Limb (tissue), 2 donors: ENCODE measurements at regions not wholly inside any gene's neighbourhood (a gene's known extent, or its start where the extent isn't known, plus 50 kb on each side); places are given as distances from the start of the nearest gene placed in this dataset.

ENCODE experiments used
- DNase-seq, 2 donors: peaks; one replicate each; pipeline ENCODE4 v3.0.0-alpha.2; 2016; ENCODE audit errors: extremely low spot score in 2 of 2

- no peak for DNase-seq
Measured at GRCh38 chr1:212189352-212189738, 95.9 kb upstream of the PPP2R5A start.

GRCh38 chr1:212190169-212190568, 95.0 kb upstream of the PPP2R5A start:
- no peak for DNase-seq

GRCh38 chr1:212192261-212192998, 92.8 kb upstream of the PPP2R5A start:
- DNase-seq, result no peak

- no peak for DNase-seq
Measured at GRCh38 chr1:212196355-212196754, 88.9 kb upstream of the PPP2R5A start.

- DNase-seq, result no peak
Measured at GRCh38 chr1:212201461-212201860, 83.7 kb upstream of the PPP2R5A start.

- no peak for DNase-seq
Measured at GRCh38 chr1:212203630-212204029, 81.6 kb upstream of the PPP2R5A start.

GRCh38 chr1:212205006-212205405, 80.2 kb upstream of the PPP2R5A start:
- DNase-seq, result no peak

GRCh38 chr1:212205843-212206242, 79.4 kb upstream of the PPP2R5A start:
- DNase-seq, result no peak

- DNase-seq, result no peak
Measured at GRCh38 chr1:212207118-212207517, 78.1 kb upstream of the PPP2R5A start.

- no peak for DNase-seq
Measured at GRCh38 chr1:212207822-212208520, 77.2 kb upstream of the PPP2R5A start.

GRCh38 chr1:212208978-212209644, 76.1 kb upstream of the PPP2R5A start:
- no peak for DNase-seq

GRCh38 chr1:212211371-212211770, 73.8 kb upstream of the PPP2R5A start:
- DNase-seq, result no peak

- DNase-seq, result no peak
Measured at GRCh38 chr1:212212343-212212742, 72.9 kb upstream of the PPP2R5A start.

- DNase-seq, result no peak
Measured at GRCh38 chr1:212212906-212213305, 72.3 kb upstream of the PPP2R5A start.

- DNase-seq, result no peak
Measured at GRCh38 chr1:212213784-212214183, 71.4 kb upstream of the PPP2R5A start.

- DNase-seq, result no peak
Measured at GRCh38 chr1:212214325-212214724, 70.9 kb upstream of the PPP2R5A start.

- no peak for DNase-seq
Measured at GRCh38 chr1:212215910-212216309, 69.3 kb upstream of the PPP2R5A start.

- no peak for DNase-seq
Measured at GRCh38 chr1:212217633-212218032, 67.6 kb upstream of the PPP2R5A start.

GRCh38 chr1:212218065-212218464, 67.1 kb upstream of the PPP2R5A start:
- DNase-seq, result no peak

- no peak for DNase-seq
Measured at GRCh38 chr1:212218911-212219310, 66.3 kb upstream of the PPP2R5A start.

GRCh38 chr1:212219679-212220463, 65.3 kb upstream of the PPP2R5A start:
- DNase-seq, result no peak

GRCh38 chr1:212221801-212222200, 63.4 kb upstream of the PPP2R5A start:
- DNase-seq, result no peak
